ENCODE measurements at regions not wholly inside any gene's neighbourhood (a gene's known extent, or its start where the extent isn't known, plus 50 kb on each side); places are given as distances from the start of the nearest gene placed in this dataset.

DNA sequence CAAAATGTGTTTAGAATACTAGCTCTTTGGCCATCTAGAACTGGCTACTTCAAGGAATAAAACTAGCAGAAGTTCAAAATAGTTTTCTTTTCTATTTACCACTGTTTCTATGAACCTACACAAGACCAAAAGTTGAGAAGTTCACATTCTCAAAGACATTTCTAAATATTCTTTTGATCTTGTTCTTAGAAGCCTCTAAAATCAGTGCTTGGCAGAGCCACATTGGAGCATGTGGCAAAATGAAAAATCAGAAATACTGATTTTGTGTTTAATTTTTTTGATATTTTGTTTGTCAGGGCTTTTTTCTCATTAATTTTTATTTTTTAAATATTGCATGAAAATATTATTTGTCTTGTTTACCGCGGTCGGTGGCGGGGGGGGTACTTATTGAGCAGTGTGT, 853.8 kb upstream of the INTU start:
- TF ChIP-seq, protein P1, sequence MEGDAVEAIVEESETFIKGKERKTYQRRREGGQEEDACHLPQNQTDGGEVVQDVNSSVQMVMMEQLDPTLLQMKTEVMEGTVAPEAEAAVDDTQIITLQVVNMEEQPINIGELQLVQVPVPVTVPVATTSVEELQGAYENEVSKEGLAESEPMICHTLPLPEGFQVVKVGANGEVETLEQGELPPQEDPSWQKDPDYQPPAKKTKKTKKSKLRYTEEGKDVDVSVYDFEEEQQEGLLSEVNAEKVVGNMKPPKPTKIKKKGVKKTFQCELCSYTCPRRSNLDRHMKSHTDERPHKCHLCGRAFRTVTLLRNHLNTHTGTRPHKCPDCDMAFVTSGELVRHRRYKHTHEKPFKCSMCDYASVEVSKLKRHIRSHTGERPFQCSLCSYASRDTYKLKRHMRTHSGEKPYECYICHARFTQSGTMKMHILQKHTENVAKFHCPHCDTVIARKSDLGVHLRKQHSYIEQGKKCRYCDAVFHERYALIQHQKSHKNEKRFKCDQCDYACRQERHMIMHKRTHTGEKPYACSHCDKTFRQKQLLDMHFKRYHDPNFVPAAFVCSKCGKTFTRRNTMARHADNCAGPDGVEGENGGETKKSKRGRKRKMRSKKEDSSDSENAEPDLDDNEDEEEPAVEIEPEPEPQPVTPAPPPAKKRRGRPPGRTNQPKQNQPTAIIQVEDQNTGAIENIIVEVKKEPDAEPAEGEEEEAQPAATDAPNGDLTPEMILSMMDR (conservative IDR thresholded peaks at IDR 0.05 in 1 of 2, IDR thresholded peaks at IDR 0.05 in 1 of 2; ENCODE audit: low read depth in 1 of 2, low read length in 2 of 2): no peak
- TF ChIP-seq EZH2 (IDR thresholded peaks at IDR 0.05; ENCODE audit: low read length, missing control alignments): no peak

Measured in fibroblast of lung (primary cell).